Activated CD8-positive, alpha-beta memory T cell treated with anti-CD3 and anti-CD28 coated beads, Interleukin-2, amount 50 U/mL, for 4 hours (primary cell): ENCODE measurements at regions not wholly inside any gene's neighbourhood (a gene's known extent, or its start where the extent isn't known, plus 50 kb on each side); places are given as distances from the start of the nearest gene placed in this dataset.

Source experiments
- DNase-seq: peaks from one replicate; pipeline ENCODE4 v3.0.0-alpha.2; 2020

DNA sequence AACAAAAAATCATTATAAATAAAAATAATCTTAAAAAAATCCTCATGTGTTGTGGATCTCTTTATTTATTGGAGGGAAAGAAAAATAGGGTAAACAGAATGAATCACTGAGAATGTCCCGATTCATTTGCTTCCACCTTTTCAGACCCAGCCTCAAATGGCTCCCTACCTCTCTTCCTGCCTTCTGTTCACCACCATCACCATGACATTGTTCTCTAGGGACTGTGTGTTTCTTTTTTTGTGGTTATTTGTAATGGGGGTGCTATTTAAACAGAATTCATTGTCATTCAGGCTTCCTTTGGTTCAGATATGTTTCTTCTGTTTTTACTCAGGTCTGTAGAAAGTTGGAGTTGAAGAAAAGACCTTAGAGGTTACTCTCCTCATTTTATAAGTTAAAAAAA is 198.2 kb downstream of the KIF4B start:
- DNase-seq = no peak

DNA sequence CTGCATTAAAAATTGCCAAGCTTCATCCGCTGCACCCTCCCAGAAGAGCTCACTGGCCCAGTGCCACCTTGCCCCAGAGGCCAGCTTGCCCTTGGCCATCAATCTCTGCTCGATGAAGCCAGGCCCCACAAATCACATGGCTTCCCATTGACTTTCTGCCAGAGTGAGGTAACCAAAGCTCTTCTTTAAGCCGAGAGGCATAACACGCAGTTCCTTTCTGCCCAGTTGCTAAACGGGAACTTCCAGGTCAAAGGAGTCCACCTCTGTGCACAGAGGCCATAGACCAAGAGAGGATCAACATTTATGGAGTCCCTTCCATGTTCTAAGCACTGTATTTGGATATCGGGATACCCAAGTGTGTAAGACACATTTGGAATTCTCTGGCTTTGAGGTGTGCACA is 208.8 kb downstream of the KIF4B start:
- DNase-seq = no peak

DNA sequence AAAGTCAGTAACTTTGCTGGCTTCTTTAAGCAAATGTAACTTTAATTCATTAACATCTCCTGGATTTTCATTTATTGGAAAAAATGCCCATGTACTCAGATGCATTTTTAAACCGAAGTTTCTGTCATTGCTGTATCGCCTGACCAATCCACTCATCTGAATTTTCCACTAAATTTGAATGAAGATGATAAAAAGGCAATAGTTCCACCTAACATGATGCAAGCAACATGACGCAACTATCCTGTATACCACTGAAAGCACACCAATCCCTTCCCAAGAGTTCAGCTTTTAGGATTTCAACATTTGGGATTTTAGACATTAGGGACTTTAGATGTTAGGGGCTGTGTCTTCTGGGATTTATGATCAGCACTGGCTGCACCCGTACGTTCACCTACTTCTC is 215.6 kb downstream of the KIF4B start:
- no peak for DNase-seq

DNA sequence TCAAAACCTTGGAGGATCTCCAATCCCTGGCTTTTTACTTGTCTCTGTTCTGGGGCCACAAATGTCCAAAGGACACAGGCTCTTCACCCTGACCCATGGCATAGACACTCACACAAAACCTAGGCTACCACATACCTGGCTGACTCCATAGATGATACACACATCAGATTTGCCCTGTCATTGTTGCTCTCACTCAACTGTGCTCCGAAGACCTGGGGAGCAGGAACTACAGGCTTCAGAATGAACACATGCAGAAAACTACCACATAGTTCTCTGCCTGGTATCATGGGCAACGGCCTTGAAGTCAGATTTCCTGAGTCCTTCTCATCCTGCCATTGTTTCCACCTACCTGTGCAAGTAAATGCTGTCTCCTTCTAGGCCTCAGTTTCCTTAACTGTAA is 226.2 kb downstream of the KIF4B start:
- DNase-seq = no peak

DNA sequence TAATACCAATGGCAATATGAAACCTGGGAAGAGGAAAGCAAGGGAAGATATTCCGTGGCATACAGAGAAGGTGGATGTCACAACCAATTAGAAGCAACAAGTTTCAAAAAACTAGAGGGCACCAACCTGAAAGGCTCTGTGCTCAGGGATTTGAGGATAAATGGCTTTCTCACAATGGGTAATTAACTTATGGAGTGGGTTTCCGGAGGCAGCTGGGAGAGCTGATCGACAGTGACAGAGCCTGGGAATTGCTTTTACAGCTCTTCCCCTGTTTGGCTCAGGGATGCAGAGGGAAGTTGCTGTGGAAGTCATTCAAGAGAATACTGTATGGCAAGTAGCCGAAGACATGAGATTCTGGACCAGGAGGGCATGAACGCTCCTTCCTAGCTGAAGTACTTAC is 237.0 kb downstream of the KIF4B start:
- no peak for DNase-seq

DNA sequence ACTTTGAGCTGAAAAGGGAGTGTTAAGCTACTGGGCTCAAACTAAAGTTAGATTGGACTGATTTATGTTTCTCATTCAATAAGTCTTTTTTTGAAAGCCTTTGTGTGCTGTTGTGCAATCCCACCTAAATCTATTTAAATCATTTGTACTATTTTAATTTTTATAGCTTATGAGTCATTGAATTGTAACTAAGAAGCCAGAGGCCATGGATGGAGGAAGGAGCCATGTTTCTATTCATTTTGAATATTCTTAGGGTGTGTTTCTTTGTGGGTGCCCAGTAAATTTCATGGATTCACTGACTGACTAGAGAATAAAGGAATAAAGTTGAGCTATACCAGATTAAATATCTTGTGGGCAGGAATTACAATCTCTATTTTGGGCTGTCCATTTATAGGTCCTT is 238.5 kb downstream of the KIF4B start:
- DNase-seq = no peak

DNA sequence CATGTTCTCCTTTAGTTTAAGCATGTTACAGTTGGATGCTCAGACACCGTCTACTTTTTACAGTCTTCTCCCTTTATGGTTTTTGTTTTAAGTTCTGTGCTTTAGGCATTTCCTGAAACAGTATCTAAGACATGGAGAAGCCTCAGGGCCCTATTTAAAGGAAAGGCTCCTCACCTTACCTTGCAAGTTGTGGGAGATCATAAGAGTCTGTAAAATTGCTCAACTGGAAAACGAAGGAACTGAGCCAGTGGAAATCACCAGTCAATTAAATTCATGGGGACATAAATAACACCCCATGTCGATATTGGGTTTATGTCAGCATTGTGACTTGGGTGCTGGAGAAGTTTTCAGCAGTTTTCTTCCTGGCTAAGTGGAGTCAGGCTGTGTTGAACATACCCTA is 239.2 kb downstream of the KIF4B start:
- DNase-seq = no peak

DNA sequence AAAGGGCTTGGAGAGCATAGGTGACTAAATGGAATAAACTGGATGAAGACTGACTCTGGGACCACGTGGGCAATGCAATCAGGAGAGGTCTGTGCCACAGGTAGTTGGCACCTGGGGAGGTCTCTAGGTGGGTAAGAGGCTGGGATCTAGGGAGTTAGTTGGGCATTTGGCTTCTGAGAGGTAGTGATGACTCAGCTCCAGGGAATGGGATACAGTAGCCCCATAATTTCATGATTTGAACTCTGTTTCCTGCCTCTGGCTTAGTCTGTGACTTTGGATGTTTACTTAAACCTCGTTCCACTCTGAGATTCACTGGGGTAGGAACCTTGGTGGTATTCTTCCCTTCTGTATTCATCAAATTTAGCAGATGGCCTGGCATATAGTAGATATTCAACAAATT is 240.8 kb downstream of the KIF4B start:
- no peak for DNase-seq

DNA sequence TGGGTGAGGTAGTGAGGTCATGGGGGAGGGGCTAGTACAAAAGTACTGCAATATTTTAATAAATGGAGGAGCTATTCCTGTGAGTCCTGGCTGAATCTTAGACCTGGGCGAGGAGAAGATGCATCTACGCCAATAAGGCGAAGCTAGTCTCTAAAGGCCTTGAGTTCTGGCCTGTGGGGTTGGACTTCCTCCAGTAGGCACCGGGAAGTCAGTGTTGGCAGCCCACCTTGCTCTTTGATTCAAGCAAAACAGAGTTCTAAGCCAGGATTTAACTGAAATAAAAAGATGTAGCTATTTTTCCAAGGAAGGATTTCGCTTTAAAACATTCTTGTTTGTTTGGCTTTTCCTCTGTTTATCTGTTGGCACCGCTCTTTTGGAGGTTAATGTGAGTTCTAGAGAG is 244.6 kb downstream of the KIF4B start:
- DNase-seq = no peak

DNA sequence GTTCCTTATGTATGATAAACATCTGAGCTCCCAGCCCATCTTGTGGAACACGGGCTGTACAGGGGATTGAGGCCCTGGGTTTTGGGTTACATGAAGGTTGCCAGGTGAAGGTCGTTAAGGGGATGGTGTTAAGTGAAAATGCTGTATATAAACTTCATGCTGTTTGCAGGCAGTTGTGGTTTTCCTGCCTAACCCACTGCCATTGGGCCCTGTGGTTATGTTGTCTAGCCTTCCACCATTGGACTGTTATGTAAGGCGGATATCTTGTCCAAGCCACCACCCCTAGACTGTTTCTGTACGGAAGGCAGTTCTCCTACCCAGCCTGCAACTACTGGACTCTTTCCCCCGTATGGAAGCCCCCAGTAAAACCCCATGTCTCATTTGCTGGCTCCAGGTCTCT is 246.1 kb downstream of the KIF4B start:
- no peak for DNase-seq

DNA sequence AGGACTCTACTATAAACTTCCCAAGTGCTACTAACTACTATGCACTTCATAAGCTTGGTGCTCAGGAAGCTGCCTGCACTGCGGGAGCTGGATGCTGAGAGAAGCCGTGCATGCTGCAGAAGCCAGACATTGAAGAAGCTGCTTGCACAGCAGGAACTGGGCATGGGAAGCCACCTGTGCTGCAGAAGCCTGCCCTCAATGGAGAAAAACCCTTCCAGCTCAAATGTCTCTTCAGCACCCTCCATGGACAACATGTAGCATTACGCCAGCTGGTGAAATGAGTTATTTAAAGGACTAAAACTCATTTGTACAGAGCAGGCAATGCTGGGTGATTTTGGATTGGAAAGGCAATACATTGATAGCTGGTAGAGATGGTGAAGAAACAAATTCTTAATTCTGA is 247.2 kb downstream of the KIF4B start:
- DNase-seq = no peak

DNA sequence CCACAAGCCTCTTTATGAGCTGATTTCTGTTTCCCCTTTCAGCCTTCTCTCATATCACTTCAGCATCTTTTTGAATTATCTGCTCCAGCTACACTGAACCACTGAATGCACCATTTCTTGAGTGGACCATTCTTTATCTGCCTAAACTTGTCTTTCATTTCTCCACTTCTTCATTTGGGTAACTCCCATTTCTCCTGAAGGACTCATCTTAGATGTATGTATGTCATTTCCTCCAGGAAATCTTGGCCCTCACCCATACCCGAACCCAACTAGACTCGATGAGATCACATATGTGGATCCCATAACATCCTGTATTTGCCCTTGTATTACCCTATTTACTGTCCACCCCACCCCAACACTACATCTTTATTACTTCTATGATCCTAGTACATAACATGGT is 249.8 kb downstream of the KIF4B start:
- DNase-seq = no peak

DNA sequence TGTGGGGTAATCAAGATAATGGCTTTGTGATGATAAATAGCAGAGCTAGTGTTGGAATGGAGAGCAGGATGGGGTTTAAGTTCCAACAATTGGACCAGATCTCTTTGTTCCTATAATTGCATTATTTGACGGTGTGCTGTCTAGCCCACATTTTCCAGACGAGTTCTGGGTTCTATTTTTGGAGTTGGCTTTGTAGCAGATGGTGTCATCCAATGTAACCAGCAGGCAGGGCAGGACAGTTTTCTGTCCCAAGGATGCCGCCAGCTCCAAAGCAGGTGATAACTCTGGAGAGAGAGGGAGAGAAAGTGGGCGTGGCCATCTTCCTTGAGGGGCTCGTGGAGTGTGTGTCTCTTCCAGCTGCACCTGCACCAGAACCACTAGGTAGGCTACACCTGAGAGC is 251.3 kb downstream of the KIF4B start:
- no peak for DNase-seq

DNA sequence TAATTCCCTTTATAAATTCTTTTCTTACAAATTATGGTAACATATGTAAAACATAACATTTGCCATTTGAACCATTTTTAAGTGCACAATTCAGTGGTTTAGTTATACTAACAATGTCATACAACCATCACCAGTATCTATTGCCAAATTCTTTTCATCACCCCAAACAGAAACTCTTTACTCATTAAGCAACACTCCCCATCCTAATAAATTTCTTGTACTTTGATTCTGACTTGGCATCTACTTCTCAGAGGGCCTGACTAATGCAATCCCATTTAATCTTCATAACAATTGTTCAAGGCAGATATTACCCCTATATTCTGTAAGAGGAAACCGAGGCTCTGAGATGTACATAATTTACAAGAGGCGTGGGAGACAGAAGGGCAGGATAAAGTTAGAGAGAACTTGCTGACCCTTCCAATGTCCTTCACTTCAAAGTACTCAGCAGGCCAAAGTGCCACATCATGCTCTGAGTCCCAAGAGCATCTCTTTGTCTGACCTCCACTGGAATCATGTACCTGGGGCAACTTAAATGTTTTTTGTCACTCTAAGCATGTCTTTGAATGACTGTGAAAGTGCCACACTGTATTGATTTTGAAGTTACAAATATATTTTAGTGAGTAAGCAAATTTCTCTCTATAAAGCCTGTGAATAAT is 255.3 kb downstream of the KIF4B start:
- DNase-seq = no peak

DNA sequence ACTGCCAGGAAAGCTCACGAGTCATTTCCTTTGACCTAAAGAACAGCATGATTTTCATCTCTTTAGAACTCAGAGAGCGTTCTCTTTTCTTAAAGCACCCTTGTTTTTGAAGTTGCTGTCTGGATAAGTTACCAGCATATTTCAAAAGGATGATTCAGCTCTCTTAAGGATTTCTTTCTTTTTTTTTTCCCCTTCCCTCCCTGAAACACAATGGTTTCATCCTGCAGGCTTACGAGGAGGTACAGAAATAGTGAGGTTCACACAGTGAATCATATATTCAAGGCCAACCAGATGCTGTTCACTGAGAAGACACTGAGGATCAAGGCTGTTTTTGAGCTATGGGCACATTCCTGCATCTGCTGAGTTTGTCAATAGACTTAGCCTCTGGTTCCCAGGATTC is 257.2 kb downstream of the KIF4B start:
- DNase-seq = no peak

DNA sequence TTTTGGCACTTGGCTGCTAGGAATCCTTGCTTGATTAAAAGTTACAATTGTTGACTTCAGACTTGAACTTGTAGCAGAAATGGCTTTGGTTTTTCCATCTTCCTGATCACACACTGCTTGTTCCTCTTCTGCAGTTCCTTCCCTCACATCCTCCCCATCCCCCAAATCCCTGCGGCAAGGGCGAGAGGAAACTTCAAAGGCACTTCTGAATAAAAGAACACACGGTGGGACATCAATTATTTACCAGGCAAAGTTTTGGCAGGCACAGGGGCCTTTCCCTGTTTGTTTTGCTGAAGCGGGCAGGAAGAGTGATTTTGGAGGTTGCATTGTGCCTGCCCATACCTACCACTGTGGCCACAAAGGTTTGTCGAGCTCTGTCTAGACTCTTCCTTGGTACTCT is 260.9 kb downstream of the KIF4B start:
- no peak for DNase-seq

DNA sequence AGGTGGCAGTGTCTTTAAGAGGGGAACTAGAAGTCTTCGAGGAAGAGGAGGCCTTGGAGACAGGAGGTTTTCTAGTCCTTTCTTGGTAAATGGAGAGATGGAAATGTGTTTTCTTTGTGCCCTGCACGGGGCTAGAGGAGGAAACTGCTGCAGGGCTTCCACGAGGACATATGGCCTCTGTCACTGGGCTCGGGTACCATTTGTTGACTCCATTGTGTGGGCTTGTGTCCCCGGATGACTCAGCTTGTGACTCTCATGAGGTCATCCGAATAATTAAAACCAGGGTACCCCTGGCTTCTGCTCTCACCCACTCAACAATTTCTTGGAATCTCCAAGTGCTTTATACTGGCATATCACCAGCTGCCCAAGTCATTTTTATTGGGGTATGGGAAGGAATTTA is 261.7 kb downstream of the KIF4B start:
- no peak for DNase-seq

DNA sequence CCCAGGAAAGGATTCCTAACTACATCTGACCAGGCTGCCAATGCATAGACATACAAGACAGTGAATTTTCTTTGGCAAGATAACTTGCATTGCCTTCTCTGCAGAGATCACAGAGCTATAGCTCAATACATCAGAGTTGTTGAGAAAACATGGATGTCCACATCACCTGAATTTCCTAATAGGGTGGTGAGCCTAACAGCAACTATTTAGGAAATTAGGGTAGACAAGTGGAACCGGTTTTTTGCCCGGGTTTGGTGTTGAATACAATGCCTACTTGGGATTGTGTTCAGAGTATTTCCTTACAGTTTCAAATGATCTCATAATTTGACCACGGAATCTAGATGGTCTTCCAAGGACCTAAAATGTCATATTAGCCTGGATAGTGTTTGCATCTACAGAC is 262.7 kb downstream of the KIF4B start:
- DNase-seq = no peak

DNA sequence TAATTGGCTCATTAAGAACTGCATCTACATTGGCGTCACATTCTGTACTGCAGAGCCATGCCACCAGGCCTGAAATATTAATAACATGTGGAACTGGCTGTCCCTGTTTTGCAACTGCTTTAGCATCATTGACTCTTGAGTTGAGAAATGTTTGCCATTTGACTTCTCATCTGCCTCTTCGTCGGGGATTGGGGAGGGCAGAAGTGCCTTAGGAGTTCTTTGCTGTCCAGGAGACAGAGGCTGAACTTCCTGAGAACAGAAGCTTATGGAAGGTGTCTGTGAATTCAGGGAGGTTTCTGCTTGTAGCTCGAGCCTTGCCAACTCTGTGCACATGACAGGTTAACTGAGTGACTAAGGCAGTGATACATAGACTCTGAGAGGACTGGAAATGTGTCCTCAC is 265.0 kb downstream of the KIF4B start:
- DNase-seq = no peak

DNA sequence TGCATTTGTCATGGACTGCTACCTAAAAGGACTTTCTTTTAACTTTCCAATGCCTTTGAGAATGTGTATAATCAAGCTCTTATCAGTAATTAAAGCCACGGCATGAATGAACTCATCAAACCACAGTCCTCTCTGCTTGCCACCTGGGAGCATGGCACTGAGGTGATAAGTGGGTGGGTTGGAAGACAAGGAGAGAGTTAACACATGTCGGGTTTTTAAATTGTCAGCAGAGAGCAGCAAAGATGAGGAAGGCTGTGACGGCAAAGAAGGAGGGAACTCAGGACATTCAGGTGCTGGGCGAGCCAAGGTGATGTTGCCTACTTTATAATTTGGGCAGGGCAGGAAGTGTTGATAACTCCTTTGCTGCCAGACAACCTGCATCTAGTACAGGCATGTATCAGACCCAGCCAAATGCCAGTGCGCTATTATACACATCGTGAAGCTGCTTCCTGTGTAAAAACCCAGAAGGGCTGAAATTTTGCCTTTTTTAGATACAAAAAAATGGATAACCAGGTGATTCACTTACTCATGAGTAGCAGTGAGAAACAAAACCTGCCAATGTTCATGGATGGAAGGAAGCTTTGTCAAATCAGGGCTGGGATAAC is 269.1 kb downstream of the KIF4B start:
- no peak for DNase-seq

DNA sequence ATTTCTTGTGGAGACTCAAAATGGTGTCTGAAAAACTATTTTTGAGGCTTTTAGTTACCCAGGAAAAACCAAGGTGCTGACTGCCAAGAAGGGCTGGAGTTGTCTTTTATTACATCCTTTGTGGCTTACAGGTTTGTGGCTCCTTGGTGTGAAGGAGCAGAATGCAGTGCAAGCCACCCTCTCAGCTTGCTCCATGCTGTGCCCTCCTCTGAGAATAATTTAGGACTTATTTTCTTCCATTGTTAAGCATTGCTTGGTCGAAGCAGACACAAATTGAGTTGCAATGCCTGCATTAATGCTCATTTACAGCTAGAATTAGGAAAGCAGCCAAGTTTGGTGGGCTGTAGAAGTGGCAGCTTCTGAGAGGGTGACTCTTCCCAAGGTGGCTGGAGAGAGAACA is 272.2 kb downstream of the KIF4B start:
- DNase-seq = no peak

DNA sequence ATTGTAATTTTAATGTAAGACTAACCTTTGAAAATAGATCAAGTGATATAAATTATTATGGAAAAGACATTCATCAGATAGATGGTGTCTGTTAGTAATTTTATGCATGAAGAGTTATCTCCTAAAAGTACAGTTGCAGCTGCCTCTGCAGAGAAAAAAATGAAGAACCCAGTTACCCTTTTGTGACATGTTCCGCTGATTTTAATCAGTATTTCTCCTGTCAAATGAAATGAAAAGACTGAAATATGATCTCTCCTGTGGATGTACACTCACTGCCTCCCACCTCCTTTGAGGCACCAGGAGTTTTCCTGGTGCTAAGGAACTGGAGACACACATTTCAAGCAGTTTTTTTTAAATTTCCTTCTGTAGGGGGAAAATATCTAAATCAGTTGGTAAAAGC is 277.4 kb downstream of the KIF4B start:
- DNase-seq = no peak

DNA sequence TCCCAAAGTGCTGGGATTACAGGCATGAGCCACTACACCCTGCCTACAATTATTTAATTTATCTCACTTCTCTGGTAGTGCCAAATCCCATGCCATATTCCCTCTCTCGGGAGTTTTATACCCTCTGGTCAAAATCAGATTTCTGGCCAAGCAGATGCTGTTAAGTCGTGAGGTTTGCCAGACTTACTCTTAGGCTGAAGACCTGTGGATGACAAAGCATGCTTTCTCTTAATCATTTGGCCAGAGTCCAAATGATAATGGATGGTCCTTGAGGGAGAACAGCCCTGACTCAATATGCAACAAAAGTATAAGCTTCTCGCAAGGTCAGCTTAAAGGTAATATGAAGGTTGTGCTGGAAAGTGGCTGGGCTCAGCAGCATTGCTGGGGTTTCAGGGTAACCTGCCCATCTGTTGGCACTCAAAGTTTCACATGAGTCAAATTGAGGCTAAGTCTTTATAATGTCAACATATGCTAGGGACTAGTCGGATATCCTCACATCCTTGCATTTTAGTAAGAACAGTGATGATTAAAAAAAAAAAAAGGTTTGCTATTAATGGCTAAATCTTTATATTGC is 280.1 kb downstream of the KIF4B start:
- no peak for DNase-seq

DNA sequence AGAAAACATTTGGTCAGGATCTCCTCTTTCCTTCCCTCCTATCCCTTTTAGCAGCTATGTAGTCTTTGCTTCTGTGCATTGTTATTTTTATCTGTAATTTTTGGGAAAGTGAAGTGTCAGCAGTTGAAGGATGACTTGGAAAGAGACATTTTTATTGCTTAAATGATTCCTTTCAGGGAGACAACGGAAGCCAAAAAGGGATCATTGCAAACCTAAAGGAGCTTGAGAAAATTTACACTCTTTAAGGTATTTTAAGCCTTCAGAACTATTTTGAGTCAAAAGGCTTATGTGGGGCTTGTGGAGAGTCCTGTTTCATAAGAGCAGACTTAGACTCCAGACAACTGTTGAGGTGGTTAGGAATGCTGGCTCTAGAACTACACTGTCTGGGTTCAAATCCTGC is 281.6 kb downstream of the KIF4B start:
- no peak for DNase-seq

DNA sequence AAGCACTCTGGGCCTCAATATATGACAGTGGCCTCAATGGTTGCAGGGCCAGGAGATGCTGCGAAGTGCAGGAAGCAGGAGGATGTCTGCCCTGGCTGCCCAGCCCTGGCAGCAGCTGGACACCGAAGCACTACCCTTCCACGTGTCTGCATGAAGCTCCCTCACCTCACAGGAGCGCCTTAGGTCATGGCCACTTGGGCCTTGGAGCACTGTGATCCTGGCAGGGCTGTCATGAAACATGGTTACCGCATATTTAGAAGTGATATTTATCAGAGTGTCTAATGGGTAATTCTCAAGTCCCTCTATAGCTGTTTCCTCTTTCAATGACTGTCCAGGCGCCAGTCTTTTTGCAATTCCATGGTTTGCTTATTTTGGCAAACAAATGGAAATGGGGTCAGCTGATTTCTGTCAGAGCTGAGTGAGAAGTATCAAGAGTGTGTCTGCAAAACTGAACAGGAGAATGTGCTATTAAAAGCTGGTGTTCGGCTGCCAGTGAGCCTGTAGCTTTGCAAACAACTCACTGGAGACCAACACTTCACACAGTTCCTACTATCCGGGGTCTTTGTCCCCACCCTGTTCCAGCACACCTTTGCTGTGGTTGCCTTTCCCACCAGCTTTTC is 285.9 kb downstream of the KIF4B start:
- DNase-seq = no peak
